GM12873 (cell line): ENCODE measurements at regions not wholly inside any gene's neighbourhood (a gene's known extent, or its start where the extent isn't known, plus 50 kb on each side); places are given as distances from the start of the nearest gene placed in this dataset.

Experiments used
- CTCF ChIP-seq: IDR thresholded peaks from 2 replicates; pipeline ENCODE4 v1.5.1; 2012; ENCODE audit warnings: low read depth, mild to moderate bottlenecking, moderate library complexity, low read length, control low read depth; ENCODE audit not compliant: insufficient read depth; ENCODE audit errors: missing control alignments

- TF ChIP-seq CTCF: no peak
Measured at GRCh38 chr9:28318515-28318914, 745.2 kb upstream of the C9orf72 start.

GRCh38 chr9:28319981-28320380 is 746.7 kb upstream of the C9orf72 start:
- no peak for TF ChIP-seq CTCF

GRCh38 chr9:28320616-28321015 is 747.3 kb upstream of the C9orf72 start:
- TF ChIP-seq CTCF: no peak

- TF ChIP-seq CTCF: no peak
Measured at GRCh38 chr9:28329323-28329722, 756.0 kb upstream of the C9orf72 start.

GRCh38 chr9:28332648-28333047 is 759.4 kb upstream of the C9orf72 start:
- no peak for TF ChIP-seq CTCF

GRCh38 chr9:28341913-28342312 is 768.6 kb upstream of the C9orf72 start:
- TF ChIP-seq CTCF: no peak

GRCh38 chr9:28342815-28343338 is 769.6 kb upstream of the C9orf72 start:
- no peak for TF ChIP-seq CTCF

GRCh38 chr9:28363151-28363562 is 789.9 kb upstream of the C9orf72 start:
- no peak for TF ChIP-seq CTCF
